ENCODE measurements at regions not wholly inside any gene's neighbourhood (a gene's known extent, or its start where the extent isn't known, plus 50 kb on each side); places are given as distances from the start of the nearest gene placed in this dataset.
A peak's percentile ranks its signal among the peaks of the same experiment; 100 is the strongest.

- H3K36me3 ChIP-seq, result no peaks in the 10 kb centered on the region
- H3K4me3 Mint-ChIP-seq, result no peak overlapping the region
- no peaks in the 10 kb centered on the region for H3F3A ChIP-seq (ENCODE audit: low read depth)
- H3K9me3 ChIP-seq (ENCODE audit: low read depth), result no peaks in the 10 kb centered on the region
- no peaks in the 10 kb centered on the region for H3K4me1 ChIP-seq
- H3K36me3 Mint-ChIP-seq, result no peaks in the 10 kb centered on the region
- DNase-seq (ENCODE audit: low spot score), result no peak
- peaks cover 5% of the 10 kb centered on the region for H3K27me3 Mint-ChIP-seq (ENCODE audit: insufficient read depth, low read depth)
- no peak overlapping the region for H3K9ac ChIP-seq
- H2AFZ ChIP-seq (replicated peaks), result no peak overlapping the region
- H3K79me2 ChIP-seq (ENCODE audit: low read depth), result no peaks in the 10 kb centered on the region
- H3K27ac ChIP-seq, result no peak overlapping the region
- no peak overlapping the region for H3K4me3 ChIP-seq
- no peaks in the 10 kb centered on the region for H3K27me3 ChIP-seq
- H4K20me1 ChIP-seq (ENCODE audit: low read depth), result no peaks in the 10 kb centered on the region
- H3K27ac Mint-ChIP-seq, result no peak overlapping the region
- no peak overlapping the region for H3K4me2 ChIP-seq
- H3K9me3 Mint-ChIP-seq, result no peaks in the 10 kb centered on the region
- TF ChIP-seq EZH2 (IDR thresholded peaks at IDR 0.05), result no peak
- H3K4me1 Mint-ChIP-seq, result peaks cover 11% of the 10 kb centered on the region
These were observed 132.7 kb downstream of the GATA3 start for GRCh38 chr10:8187171-8187666.

GRCh38 chr10:8189458-8189857, 135.0 kb downstream of the GATA3 start:
- H3K4me3 ChIP-seq, result no peak overlapping the region
- no peaks in the 10 kb centered on the region for H3K9me3 ChIP-seq (ENCODE audit: low read depth)
- no peak overlapping the region for H3K27ac Mint-ChIP-seq
- H3K9ac ChIP-seq, result no peak overlapping the region
- H3K27ac ChIP-seq, result no peak overlapping the region
- H3K27me3 ChIP-seq, result no peaks in the 10 kb centered on the region
- DNase-seq (ENCODE audit: low spot score), result peak; percentile 9
- H3K4me1 ChIP-seq, result no peaks in the 10 kb centered on the region
- H3K4me2 ChIP-seq, result no peak overlapping the region
- H3K9me3 Mint-ChIP-seq, result no peaks in the 10 kb centered on the region
- H3K27me3 Mint-ChIP-seq (ENCODE audit: insufficient read depth, low read depth), result peaks cover 5% of the 10 kb centered on the region
- TF ChIP-seq EZH2phosphoT487 (IDR thresholded peaks at IDR 0.05) (no peak), EZH2 (IDR thresholded peaks at IDR 0.05) (no peak), CTCF (IDR thresholded peaks at IDR 0.05) (no peak)
- H3K36me3 Mint-ChIP-seq, result no peaks in the 10 kb centered on the region
- H3K4me1 Mint-ChIP-seq, result peaks cover 2% of the 10 kb centered on the region
- H3K36me3 ChIP-seq, result no peaks in the 10 kb centered on the region
- no peaks in the 10 kb centered on the region for H3K79me2 ChIP-seq (ENCODE audit: low read depth)
- H3K4me3 Mint-ChIP-seq, result no peak overlapping the region
- H4K20me1 ChIP-seq (ENCODE audit: low read depth), result no peaks in the 10 kb centered on the region
- H3F3A ChIP-seq (ENCODE audit: low read depth), result no peaks in the 10 kb centered on the region
- no peak overlapping the region for H2AFZ ChIP-seq (replicated peaks)

- TF ChIP-seq EZH2 (IDR thresholded peaks at IDR 0.05) (no peak), CTCF (IDR thresholded peaks at IDR 0.05) (no peak), EZH2phosphoT487 (IDR thresholded peaks at IDR 0.05) (no peak)
- H3F3A ChIP-seq (ENCODE audit: low read depth), result no peaks in the 10 kb centered on the region
- H4K20me1 ChIP-seq (ENCODE audit: low read depth), result no peaks in the 10 kb centered on the region
- no peak overlapping the region for H2AFZ ChIP-seq (replicated peaks)
- H3K27ac ChIP-seq, result no peak overlapping the region
- H3K9me3 Mint-ChIP-seq, result no peaks in the 10 kb centered on the region
- H3K9me3 ChIP-seq (ENCODE audit: low read depth), result no peaks in the 10 kb centered on the region
- no peak overlapping the region for H3K4me3 ChIP-seq
- no peak overlapping the region for H3K9ac ChIP-seq
- DNase-seq (ENCODE audit: low spot score), result no peak
- H3K27ac Mint-ChIP-seq, result no peak overlapping the region
- no peaks in the 10 kb centered on the region for H3K36me3 ChIP-seq
- H3K4me1 Mint-ChIP-seq, result no peaks in the 10 kb centered on the region
- no peaks in the 10 kb centered on the region for H3K79me2 ChIP-seq (ENCODE audit: low read depth)
- H3K36me3 Mint-ChIP-seq, result no peaks in the 10 kb centered on the region
- no peaks in the 10 kb centered on the region for H3K27me3 ChIP-seq
- no peaks in the 10 kb centered on the region for H3K4me1 ChIP-seq
- H3K4me2 ChIP-seq, result no peak overlapping the region
- no peak overlapping the region for H3K4me3 Mint-ChIP-seq
- peaks cover 5% of the 10 kb centered on the region for H3K27me3 Mint-ChIP-seq (ENCODE audit: insufficient read depth, low read depth)
These were observed 137.8 kb downstream of the GATA3 start for GRCh38 chr10:8192301-8192700.

GRCh38 chr10:8193546-8193945, 139.1 kb downstream of the GATA3 start:
- H3K9me3 ChIP-seq (ENCODE audit: low read depth), result no peaks in the 10 kb centered on the region
- H3K4me2 ChIP-seq, result no peak overlapping the region
- H3K4me1 ChIP-seq, result no peaks in the 10 kb centered on the region
- no peaks in the 10 kb centered on the region for H3K27me3 ChIP-seq
- no peak for TF ChIP-seq EZH2 (IDR thresholded peaks at IDR 0.05)
- TF ChIP-seq EZH2phosphoT487 (IDR thresholded peaks at IDR 0.05), result no peak
- no peak for TF ChIP-seq CTCF (IDR thresholded peaks at IDR 0.05)
- no peak overlapping the region for H2AFZ ChIP-seq (replicated peaks)
- H3K27me3 Mint-ChIP-seq (ENCODE audit: insufficient read depth, low read depth), result peaks cover 5% of the 10 kb centered on the region
- no peak overlapping the region for H3K27ac ChIP-seq
- no peaks in the 10 kb centered on the region for H3F3A ChIP-seq (ENCODE audit: low read depth)
- no peak overlapping the region for H3K4me3 Mint-ChIP-seq
- H3K9me3 Mint-ChIP-seq, result no peaks in the 10 kb centered on the region
- H3K36me3 ChIP-seq, result no peaks in the 10 kb centered on the region
- H3K79me2 ChIP-seq (ENCODE audit: low read depth), result no peaks in the 10 kb centered on the region
- H3K4me3 ChIP-seq, result no peak overlapping the region
- H3K4me1 Mint-ChIP-seq, result no peaks in the 10 kb centered on the region
- DNase-seq (ENCODE audit: low spot score), result no peak
- no peak overlapping the region for H3K9ac ChIP-seq
- no peak overlapping the region for H3K27ac Mint-ChIP-seq
- no peaks in the 10 kb centered on the region for H3K36me3 Mint-ChIP-seq
- no peaks in the 10 kb centered on the region for H4K20me1 ChIP-seq (ENCODE audit: low read depth)

All from neural progenitor cell (in vitro differentiated cells).